WI38 (cell line): ENCODE measurements at regions not wholly inside any gene's neighbourhood (a gene's known extent, or its start where the extent isn't known, plus 50 kb on each side); places are given as distances from the start of the nearest gene placed in this dataset.

Experiments
- H3K4me3 ChIP-seq: 2 replicates; pipeline ENCODE4 v1.5.1; 2011; ENCODE audit warnings: low read depth, mild to moderate bottlenecking, control low read depth, low read length
- TF ChIP-seq, protein P1 (sequence below): IDR thresholded peaks from 2 replicates; pipeline ENCODE4 v1.5.1; 2012; ENCODE audit warnings: low read depth, mild to moderate bottlenecking, control low read depth, low read length

DNA sequence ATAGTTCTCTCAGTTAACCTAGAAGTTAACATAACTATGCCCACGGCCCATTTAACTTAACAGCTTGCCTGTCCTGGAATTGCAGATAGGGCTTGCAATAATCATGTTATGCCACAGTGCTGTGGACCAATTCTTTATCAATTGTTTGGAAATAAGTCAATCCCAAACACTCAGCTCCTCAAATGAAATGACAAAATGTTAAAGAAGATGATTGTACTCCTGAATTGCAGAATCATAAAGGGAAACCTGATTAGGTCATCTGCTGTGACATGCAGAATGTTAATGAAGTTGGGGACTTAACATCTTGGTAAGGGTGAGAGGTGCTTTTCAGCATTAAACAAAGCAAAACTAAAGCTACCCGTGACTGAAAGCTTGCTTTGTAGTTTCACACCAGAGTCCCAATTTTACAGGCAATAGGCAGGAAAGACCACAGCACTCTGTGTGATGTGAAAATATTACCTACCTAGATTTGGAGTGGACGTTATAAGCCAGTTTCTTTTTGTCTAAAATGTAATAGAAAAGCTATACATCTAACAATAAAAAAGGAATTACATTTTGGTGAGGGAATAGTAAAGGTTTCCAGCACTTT, 364.0 kb downstream of the GPD2 start:
- no peak overlapping the region for H3K4me3 ChIP-seq
- TF ChIP-seq, protein P1, sequence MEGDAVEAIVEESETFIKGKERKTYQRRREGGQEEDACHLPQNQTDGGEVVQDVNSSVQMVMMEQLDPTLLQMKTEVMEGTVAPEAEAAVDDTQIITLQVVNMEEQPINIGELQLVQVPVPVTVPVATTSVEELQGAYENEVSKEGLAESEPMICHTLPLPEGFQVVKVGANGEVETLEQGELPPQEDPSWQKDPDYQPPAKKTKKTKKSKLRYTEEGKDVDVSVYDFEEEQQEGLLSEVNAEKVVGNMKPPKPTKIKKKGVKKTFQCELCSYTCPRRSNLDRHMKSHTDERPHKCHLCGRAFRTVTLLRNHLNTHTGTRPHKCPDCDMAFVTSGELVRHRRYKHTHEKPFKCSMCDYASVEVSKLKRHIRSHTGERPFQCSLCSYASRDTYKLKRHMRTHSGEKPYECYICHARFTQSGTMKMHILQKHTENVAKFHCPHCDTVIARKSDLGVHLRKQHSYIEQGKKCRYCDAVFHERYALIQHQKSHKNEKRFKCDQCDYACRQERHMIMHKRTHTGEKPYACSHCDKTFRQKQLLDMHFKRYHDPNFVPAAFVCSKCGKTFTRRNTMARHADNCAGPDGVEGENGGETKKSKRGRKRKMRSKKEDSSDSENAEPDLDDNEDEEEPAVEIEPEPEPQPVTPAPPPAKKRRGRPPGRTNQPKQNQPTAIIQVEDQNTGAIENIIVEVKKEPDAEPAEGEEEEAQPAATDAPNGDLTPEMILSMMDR: no peak

DNA sequence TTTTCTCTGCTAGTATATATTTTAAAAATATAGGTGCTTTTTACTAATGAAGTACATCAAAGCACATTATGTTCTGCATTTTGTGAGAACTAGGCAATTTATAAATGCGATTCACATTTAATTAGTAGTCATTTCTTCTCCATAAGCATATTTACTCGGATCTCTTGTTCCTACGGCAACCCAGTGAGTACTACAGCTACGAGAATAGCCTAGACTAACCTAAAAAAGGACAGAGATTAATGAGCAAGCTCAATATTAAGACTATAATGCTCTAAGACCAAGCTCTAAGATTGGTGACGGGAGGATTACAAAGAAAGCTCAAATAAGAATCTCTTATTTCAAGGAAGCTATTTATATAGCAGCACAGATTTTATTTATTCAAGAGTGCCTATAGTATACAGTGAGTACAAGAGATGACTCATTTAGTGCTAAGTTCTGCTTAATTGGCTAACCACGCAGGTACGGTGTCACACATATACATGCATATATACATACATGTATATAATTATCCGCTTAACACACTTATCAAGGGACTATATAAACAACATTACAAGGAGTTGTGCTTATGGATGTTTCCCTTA, 364.7 kb downstream of the GPD2 start:
- TF ChIP-seq, protein P1: no peak
- no peak overlapping the region for H3K4me3 ChIP-seq

DNA sequence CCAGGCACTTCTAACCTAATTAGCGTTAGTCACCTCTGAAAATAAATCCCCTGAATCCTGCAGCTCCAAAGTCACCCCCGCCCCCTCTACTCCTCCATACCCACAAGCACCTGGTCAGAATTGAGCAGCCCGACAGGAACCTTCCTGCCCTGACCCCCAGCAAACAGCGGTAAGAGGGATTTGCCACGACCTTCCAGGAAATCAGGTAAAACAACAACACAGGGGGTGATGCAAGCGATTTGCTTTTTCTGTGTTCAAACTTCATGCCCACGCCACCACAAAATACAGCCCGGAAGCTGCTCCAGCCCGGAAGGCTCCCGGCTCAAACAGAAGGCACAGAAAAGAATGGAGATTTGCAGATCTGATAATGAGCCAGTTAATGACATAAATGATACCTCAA, 367.1 kb downstream of the GPD2 start:
- TF ChIP-seq, protein P1: no peak
- no peak overlapping the region for H3K4me3 ChIP-seq

DNA sequence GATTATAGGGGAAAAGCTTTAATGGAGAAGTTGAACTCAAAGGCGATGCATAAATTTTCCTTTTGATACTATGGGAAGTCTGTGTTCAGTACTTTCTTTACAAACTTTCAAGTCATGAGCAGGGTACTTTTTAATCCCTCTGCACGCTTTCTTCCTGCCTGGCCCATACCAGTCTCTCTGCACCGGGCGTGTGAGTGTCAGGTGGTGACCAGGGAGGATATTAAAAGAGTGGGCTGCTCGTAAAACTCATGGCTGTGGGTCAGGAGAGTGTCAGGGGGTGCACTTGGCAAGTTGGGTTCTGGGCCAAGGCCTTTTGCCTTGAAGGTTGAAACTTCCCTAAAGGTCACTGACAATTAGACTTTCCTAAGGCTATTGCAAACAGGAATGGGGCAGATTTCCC, 367.8 kb downstream of the GPD2 start:
- no peak overlapping the region for H3K4me3 ChIP-seq
- TF ChIP-seq, protein P1: no peak

DNA sequence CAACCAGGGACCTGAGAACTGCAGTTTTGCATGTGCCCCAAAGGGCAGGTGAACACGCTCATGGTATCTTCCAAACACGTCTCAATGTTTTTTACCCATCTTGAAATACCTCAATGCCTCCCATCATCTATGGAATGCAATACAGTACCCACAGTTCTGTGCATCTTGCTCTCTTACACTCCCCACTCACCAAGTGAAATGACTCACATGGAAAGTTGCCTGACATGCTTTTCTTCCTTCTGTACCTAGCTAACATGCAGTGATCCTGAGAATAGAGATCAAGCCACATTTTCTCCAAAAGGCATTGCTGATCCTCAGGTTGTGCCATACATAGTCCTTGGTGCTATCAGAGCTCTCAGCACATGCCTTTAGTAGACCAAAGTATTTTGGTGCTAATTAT, 373.9 kb downstream of the GPD2 start:
- TF ChIP-seq, protein P1: no peak
- no peak overlapping the region for H3K4me3 ChIP-seq

DNA sequence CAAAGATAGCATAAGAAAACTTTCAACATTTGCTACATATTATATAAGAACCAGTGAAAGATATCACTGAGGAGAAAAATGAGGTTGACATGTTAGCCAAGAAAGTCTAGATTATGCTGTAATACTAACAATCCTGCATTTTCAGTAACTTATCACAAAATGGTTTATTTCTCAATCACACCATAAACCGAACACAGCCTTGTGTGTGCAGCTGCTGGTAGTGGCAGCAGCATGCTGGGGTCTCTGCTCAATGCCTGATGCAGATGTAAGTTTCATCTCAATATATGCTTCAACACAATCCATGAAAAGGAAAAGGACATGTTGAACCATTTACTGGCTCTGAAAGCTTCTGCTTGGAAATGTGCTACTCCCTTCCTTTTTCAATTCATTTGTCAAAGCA, 376.3 kb downstream of the GPD2 start:
- no peak overlapping the region for H3K4me3 ChIP-seq
- TF ChIP-seq, protein P1: no peak

DNA sequence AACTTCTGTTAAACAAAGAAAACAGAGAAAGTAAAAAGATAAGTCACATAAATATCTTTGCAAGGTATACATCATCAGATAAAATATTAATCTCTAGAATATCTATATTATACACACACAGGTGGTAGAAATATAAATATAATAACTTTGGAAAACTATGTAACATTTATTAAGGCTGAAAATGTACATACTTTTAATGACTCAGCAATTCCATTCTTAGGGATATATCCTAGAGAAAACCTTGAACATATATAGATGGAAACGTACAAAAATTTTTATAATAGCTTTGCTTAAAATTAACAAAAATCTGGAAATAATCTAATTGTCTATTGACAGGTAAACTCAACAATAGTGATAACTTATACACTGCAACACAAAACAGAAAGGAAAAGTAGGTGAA, 381.3 kb downstream of the GPD2 start:
- TF ChIP-seq, protein P1: no peak

More for the DNA sequence above, 381.3 kb downstream of the GPD2 start:
- no peak overlapping the region for H3K4me3 ChIP-seq
